ENCODE measurements at regions not wholly inside any gene's neighbourhood (a gene's known extent, or its start where the extent isn't known, plus 50 kb on each side); places are given as distances from the start of the nearest gene placed in this dataset.

DNA sequence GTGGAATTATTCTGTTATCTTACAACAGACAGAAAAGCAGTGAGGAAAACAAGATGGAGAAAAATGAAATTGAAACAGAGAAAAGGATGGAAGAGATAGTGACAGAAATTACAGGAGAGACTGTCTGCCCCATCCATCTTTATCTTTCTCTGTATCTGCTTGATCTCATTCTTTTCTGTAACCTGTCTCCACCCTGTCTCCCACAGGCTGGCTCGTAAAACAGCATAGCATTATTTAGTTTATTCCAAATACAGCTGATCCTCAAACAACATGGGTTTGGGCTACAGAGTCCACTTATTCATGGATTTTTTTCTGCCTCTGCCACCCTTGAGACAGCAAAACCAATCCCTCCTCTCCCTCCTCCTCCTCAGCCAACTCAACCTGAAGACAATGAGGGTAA lies 482.3 kb upstream of the JARID2 start:
- Histone ChIP-seq H3K27ac (no peak overlapping the region), H3K36me3 (no peaks in the 10 kb centered on the region), H3K4me1 (no peaks in the 10 kb centered on the region), H3K4me3 (no peak overlapping the region), H3K9me3 (no peaks in the 10 kb centered on the region), H3K27me3 (no peaks in the 10 kb centered on the region)
- DNase-seq (ENCODE audit: low spot score in 2 of 2), result no peak
- intact Hi-C loops (cut with DNase I), result no loop called here
- TF ChIP-seq, protein P1, sequence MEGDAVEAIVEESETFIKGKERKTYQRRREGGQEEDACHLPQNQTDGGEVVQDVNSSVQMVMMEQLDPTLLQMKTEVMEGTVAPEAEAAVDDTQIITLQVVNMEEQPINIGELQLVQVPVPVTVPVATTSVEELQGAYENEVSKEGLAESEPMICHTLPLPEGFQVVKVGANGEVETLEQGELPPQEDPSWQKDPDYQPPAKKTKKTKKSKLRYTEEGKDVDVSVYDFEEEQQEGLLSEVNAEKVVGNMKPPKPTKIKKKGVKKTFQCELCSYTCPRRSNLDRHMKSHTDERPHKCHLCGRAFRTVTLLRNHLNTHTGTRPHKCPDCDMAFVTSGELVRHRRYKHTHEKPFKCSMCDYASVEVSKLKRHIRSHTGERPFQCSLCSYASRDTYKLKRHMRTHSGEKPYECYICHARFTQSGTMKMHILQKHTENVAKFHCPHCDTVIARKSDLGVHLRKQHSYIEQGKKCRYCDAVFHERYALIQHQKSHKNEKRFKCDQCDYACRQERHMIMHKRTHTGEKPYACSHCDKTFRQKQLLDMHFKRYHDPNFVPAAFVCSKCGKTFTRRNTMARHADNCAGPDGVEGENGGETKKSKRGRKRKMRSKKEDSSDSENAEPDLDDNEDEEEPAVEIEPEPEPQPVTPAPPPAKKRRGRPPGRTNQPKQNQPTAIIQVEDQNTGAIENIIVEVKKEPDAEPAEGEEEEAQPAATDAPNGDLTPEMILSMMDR (IDR thresholded peaks at IDR 0.05), result no peak

DNA sequence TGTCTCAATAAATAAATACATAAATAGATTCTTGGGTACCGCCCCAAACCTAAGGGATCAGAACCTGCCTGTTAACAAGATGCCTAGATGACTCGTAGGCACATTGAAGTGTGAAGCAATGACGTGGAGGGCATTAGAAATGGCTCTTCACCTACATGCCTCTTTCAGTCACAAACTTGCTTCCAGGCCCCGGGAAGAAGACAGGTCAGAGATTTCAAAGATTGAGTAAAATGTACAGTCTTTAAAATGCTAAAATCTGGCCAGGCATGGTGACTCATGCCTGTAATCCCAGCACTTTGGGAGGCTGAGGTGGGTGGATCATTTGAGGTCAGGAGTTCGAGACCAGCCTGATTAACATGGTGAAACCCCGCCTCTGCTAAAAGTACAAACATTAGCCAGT lies 480.8 kb upstream of the JARID2 start:
- Histone ChIP-seq H3K36me3 (no peaks in the 10 kb centered on the region), H3K27me3 (no peaks in the 10 kb centered on the region), H3K27ac (no peak overlapping the region), H3K4me1 (no peaks in the 10 kb centered on the region), H3K4me3 (no peak overlapping the region), H3K9me3 (no peaks in the 10 kb centered on the region)
- intact Hi-C loops (cut with DNase I), result no loop called here
- TF ChIP-seq, protein P1 (IDR thresholded peaks at IDR 0.05), result no peak
- DNase-seq (ENCODE audit: low spot score in 2 of 2), result no peak

DNA sequence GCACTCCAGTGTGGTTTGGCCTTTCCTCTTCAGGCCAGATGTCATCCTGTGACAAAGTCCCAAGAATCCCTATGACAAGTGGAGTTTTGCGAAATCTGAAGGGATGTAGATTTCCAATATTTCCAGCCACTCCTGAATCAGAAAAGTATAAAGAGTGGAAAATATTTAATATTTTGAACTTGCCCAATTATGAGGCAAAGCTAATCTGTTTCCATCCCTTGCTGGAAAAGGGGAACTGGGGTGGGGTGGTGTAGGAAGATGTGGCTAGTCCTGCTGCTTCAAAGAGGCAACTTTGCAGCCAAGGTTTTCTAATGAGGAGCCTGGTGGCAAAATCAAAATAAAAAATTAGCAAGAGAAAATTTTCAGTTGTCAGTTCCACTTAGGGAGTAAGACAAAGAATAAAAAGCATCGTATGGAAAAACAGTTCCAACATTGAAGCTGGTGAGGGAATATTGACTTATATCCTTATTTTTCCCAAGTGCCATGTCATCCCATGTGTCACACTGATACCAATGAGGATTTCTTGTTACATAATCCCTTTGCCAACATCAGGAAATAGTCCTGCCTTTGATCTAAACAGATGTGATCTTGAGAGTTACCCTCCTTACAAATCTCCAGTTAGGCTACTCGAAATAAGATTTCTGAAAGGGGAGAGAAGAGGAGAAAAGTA lies 480.0 kb upstream of the JARID2 start:
- intact Hi-C loops (cut with DNase I), result no loop called here
- Histone ChIP-seq H3K4me1 (no peaks in the 10 kb centered on the region), H3K27me3 (no peaks in the 10 kb centered on the region), H3K36me3 (no peaks in the 10 kb centered on the region), H3K9me3 (no peaks in the 10 kb centered on the region), H3K4me3 (no peak overlapping the region), H3K27ac (no peak overlapping the region)
- TF ChIP-seq, protein P1 (IDR thresholded peaks at IDR 0.05), result no peak
- no peak for DNase-seq (ENCODE audit: low spot score in 2 of 2)

DNA sequence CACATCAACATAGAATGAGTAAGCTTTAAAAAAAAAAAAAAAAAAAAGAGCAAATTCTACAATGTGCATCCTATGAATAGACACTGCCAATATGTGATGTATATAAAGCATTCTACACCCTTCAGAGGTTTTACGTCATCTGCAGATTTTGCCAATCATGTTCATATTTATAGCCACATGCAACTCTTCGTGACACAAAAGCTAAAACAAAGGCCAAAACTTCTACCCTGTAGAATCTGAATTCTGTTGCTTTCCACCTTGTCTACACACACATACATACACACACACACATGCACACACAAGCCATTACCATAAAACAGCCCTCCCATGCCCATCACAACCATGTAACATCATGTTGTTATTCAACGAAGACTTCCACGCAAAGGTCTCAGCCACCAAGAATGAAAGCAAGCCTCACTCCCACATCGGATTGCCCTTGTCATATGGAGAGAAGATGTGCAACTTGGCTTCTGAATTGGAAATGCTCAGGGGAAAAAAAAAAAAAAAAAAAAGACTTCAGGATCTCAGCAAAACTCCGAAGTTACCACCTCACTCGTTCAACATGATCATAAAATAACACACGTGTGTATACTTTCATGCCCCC lies 479.4 kb upstream of the JARID2 start:
- intact Hi-C loops (cut with DNase I), result no loop called here
- Histone ChIP-seq H3K27ac (no peak overlapping the region), H3K9me3 (no peaks in the 10 kb centered on the region), H3K4me3 (no peak overlapping the region), H3K4me1 (no peaks in the 10 kb centered on the region), H3K27me3 (no peaks in the 10 kb centered on the region), H3K36me3 (no peaks in the 10 kb centered on the region)
- TF ChIP-seq, protein P1 (IDR thresholded peaks at IDR 0.05), result no peak
- DNase-seq (ENCODE audit: low spot score in 2 of 2), result no peak

DNA sequence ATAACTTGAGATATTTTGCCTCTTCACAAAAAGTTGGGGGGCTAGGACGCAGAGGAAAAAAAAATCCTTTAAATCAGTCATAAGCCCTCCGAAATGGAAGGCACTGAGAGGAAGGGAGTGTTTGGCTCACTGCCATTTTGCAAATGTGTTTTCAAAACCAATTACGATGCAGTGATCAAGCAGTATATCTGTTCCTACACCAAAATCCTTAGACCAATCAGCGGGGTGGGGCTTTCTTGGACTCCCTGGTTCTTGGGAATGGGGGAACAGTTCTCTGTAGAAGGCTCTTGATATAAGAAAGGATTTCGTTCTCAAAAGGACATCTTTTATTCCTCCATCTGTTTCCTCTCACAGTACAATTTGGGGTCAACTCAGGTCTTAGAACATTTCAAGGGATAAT lies 478.6 kb upstream of the JARID2 start:
- H3K9me3 ChIP-seq, result no peaks in the 10 kb centered on the region
- H3K36me3 ChIP-seq, result no peaks in the 10 kb centered on the region
- H3K27me3 ChIP-seq, result no peaks in the 10 kb centered on the region
- intact Hi-C loops (cut with DNase I), result no loop called here
- no peak overlapping the region for H3K27ac ChIP-seq
- no peak overlapping the region for H3K4me3 ChIP-seq
- H3K4me1 ChIP-seq, result no peaks in the 10 kb centered on the region
- DNase-seq (ENCODE audit: low spot score in 2 of 2), result no peak
- TF ChIP-seq, protein P1 (IDR thresholded peaks at IDR 0.05), result no peak
